Colonic mucosa (tissue), 4 donors: ENCODE measurements at regions not wholly inside any gene's neighbourhood (a gene's known extent, or its start where the extent isn't known, plus 50 kb on each side); places are given as distances from the start of the nearest gene placed in this dataset.

Experiments
- DNase-seq: peaks from one replicate; pipeline ENCODE4 v3.0.0-alpha.2; 2020
- H3K27ac ChIP-seq: fragments of 200-600 bp; one replicate; pipeline ENCODE4 v1.8.0; 2021
- H3K27me3 ChIP-seq: fragments of 200-600 bp; one replicate; pipeline ENCODE4 v1.8.0; 2021
- H3K36me3 ChIP-seq: fragments of 200-600 bp; one replicate; pipeline ENCODE4 v1.8.0; 2021
- H3K4me1 ChIP-seq: fragments of 200-600 bp; one replicate; pipeline ENCODE4 v1.8.0; 2021; ENCODE audit warnings: mild to moderate bottlenecking
- H3K4me3 ChIP-seq: fragments of 200-600 bp; one replicate; pipeline ENCODE4 v1.8.0; 2021
- H3K9ac ChIP-seq, 2 donors: one replicate each; pipeline ENCODE4 v1.7.0; 2013; ENCODE audit warnings: control low read depth in 2 of 2, low read depth in 2 of 2, low read length in 2 of 2
- H3K9me3 ChIP-seq: fragments of 200-600 bp; one replicate; pipeline ENCODE4 v1.8.0; 2021
- intact Hi-C: fragments of 100-400 bp; cut with DNase I; formaldehyde crosslinking; loops from one replicate; pipeline ENCODE4 v1.14.1; 2022
- TF ChIP-seq, protein P1 (sequence below): fragments of 200-600 bp; IDR thresholded peaks from one replicate; pipeline ENCODE4 v1.8.0; 2022; ENCODE audit warnings: antibody characterized with exemption, mild to moderate bottlenecking
- donor health status: healthy.
- donor health status: DM: no; HTN: no; CAD: no.
- donor health status: DM: no; HTN: no; CAD: no.

DNA sequence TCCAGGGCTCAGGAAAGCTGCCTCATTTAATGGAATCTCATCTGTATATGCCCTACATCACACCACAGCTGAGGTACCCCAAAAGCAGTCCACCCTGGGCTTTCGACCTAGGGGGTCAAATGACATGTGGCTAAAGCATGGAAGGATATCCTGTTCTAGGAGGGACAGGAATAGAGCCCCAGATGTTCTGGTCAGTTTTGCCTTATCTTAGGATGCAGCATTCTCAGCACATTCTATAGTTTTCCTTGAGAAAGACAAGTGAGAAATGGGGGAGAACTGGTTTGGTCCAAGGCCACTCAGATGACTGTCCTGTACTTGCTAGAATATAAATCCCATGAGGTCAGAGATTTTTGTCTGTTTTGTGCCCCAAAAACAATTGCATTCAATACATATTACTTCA is 688.0 kb upstream of the ZEB2 start:
- H3K9ac ChIP-seq, result no peak overlapping the region
- H3K27ac ChIP-seq, result no peak overlapping the region
- no peaks in the 10 kb centered on the region for H3K27me3 ChIP-seq
- H3K4me3 ChIP-seq, result no peak overlapping the region
- H3K4me1 ChIP-seq, result no peaks in the 10 kb centered on the region
- H3K9me3 ChIP-seq, result no peaks in the 10 kb centered on the region
- TF ChIP-seq, protein P1, sequence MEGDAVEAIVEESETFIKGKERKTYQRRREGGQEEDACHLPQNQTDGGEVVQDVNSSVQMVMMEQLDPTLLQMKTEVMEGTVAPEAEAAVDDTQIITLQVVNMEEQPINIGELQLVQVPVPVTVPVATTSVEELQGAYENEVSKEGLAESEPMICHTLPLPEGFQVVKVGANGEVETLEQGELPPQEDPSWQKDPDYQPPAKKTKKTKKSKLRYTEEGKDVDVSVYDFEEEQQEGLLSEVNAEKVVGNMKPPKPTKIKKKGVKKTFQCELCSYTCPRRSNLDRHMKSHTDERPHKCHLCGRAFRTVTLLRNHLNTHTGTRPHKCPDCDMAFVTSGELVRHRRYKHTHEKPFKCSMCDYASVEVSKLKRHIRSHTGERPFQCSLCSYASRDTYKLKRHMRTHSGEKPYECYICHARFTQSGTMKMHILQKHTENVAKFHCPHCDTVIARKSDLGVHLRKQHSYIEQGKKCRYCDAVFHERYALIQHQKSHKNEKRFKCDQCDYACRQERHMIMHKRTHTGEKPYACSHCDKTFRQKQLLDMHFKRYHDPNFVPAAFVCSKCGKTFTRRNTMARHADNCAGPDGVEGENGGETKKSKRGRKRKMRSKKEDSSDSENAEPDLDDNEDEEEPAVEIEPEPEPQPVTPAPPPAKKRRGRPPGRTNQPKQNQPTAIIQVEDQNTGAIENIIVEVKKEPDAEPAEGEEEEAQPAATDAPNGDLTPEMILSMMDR, result no peak
- DNase-seq, result no peak
- H3K36me3 ChIP-seq, result no peaks in the 10 kb centered on the region
- intact Hi-C loops, result no loop called here

DNA sequence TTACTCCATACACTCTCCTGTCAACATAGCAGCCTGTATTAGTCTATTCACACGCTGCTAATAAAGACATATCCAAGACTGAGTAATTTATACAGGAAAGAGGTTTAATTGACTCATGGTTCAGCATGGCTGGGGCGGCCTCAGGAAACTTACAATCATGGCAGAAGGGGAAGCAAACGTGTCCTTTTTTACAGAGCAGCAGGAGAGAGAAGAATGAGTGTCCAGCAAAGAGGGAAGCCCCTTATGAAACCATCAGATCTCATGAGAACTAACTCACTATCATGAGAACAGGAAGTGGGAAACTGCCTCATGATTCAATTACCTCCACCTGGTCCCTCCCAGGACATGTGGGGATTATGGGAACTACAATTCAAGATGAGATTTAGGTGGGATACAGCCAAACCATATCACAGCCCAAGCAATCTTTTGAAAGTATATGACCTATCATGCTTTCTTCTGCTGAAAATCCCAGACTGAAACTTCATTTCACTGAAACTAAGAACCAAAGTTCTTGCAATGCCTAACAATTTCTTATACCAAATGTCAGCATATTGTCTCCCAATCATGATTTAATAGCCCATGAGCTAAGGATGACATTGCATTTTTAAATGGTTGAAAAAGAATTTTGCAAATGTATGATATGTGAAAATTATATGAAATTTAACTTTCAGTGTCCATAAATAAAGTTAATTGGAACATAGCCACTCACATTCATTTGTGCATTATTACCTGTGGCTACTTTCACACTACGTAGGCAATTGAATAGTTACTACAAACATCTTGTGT is 686.8 kb upstream of the ZEB2 start:
- Histone ChIP-seq H3K4me1 (no peaks in the 10 kb centered on the region), H3K27me3 (no peaks in the 10 kb centered on the region), H3K36me3 (no peaks in the 10 kb centered on the region), H3K4me3 (no peak overlapping the region), H3K27ac (no peak overlapping the region), H3K9me3 (no peaks in the 10 kb centered on the region), H3K9ac (no peak overlapping the region)
- intact Hi-C loops, result no loop called here
- no peak for DNase-seq
- TF ChIP-seq, protein P1, result no peak

DNA sequence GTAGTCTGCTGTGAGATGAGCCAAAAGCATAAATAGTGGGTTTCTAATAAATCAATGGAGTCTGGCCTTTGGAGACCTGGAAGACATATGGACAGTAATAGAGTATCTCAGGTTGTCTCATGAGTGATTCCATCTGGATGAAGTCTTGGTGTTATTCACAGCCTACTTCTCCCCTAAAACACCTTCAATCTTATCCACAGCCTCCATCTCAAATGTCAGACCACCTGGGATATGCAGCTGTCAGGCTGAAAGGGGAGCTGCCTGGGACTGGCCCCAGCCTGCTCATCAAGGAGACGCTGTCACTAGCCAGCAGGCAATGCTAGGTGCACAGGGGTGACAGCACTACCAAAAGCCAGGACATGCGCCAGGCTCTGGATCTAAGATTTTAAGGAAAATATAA is 684.0 kb upstream of the ZEB2 start:
- no peaks in the 10 kb centered on the region for H3K27me3 ChIP-seq
- no peak for DNase-seq
- no peak overlapping the region for H3K4me3 ChIP-seq
- H3K4me1 ChIP-seq, result no peaks in the 10 kb centered on the region
- TF ChIP-seq, protein P1, result no peak
- H3K9ac ChIP-seq, result no peak overlapping the region
- H3K9me3 ChIP-seq, result no peaks in the 10 kb centered on the region
- no peak overlapping the region for H3K27ac ChIP-seq
- intact Hi-C loops, result no loop called here
- H3K36me3 ChIP-seq, result no peaks in the 10 kb centered on the region

DNA sequence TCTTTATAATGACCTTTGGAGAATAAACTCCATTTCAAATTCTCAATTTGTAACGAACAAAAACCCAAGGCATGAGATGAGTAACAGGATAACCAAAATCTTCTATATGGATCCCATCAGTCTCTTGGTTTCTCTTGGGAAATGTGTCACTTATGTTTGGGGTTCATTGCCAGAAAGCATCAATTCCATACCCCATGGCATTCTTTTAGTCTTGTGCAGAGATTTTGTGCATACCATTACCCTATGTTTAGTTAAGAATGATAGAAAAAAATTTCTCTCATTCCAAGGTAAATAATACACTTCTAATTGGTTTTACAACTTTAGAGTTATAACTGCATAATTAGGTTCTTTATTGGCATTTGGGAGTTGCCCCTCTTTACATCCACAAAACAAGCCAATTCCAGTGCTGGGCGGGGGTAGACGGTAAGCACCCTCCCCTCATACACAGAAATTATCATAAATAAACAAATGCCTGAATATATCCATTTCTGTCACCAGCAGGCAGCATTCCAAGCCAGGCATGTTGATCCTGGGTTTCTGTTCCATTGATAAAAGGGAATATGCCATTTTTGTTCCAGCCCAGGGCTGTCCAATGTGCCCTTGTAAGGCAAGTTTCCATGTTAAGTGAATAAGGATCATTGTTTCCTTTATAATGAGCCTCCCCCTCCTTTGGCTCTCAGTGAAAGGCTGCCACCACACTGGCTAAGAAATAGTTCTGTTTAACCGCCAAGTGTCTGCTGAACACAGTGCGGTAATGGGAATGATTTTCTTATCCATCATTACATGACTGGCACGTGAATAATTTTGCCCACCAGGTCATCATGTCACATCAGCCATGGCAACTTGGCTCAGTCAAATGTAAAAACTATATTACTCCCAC is 680.1 kb upstream of the ZEB2 start:
- TF ChIP-seq, protein P1, result no peak
- no peaks in the 10 kb centered on the region for H3K36me3 ChIP-seq
- no peaks in the 10 kb centered on the region for H3K27me3 ChIP-seq
- H3K4me1 ChIP-seq, result no peaks in the 10 kb centered on the region
- DNase-seq, result no peak
- no peak overlapping the region for H3K27ac ChIP-seq
- intact Hi-C loops, result no loop called here
- H3K9ac ChIP-seq, result no peak overlapping the region
- no peak overlapping the region for H3K4me3 ChIP-seq
- no peaks in the 10 kb centered on the region for H3K9me3 ChIP-seq

DNA sequence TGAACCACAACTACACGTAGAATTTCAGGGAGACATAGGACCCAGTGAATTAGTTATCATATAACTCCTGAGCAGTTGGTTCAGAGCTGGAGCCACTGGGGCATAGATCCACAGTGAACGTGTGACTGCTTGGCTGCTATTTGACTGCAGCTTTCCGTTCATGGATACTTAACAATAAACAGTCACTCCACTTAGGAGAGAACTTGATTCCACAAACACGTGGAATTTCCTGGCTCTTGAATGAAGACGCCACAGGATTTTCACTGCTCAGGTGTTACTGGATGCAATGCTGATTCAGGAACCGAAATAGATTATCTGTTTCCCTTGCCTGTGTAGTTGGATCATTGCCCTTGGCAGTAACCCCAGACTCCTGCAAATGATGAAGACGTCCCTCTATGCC is 679.1 kb upstream of the ZEB2 start:
- no peak overlapping the region for H3K4me3 ChIP-seq
- intact Hi-C loops, result no loop called here

More for the DNA sequence above, 679.1 kb upstream of the ZEB2 start:
- Histone ChIP-seq H3K36me3 (no peaks in the 10 kb centered on the region), H3K9ac (no peak overlapping the region), H3K9me3 (no peaks in the 10 kb centered on the region), H3K27ac (no peak overlapping the region), H3K4me1 (no peaks in the 10 kb centered on the region), H3K27me3 (no peaks in the 10 kb centered on the region)
- no peak for DNase-seq
- TF ChIP-seq, protein P1, result no peak
